ENCODE measurements at regions not wholly inside any gene's neighbourhood (a gene's known extent, or its start where the extent isn't known, plus 50 kb on each side); places are given as distances from the start of the nearest gene placed in this dataset.
"Not testable (repeated sequence)": the region's sequence is repeated elsewhere in the genome, so short reads cannot be mapped to it uniquely, and the experiment has no call there.

DNA sequence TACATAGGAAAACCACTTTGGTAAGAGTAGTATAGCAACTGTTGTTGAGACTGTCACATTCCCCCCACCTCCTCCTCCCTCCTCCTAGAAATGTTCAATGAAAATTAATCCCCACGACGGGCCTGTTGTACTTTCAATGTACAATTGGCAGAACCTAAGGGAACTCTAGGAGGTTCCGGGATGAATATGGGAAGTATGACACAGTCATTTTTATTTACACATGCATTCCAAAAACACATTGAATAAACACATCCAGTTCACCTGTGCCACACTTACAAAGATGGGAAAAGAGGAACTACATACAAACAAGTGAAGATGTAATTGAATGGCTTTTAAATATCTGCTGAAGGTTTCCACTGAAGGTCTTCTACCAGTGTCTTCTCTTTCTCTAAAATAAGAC is 144.4 kb upstream of the NBPF11 start:
- no peak overlapping the region for H3K4me3 ChIP-seq (ENCODE audit: low read depth, low read length)
- DNase-seq (ENCODE audit: low read depth) = no peak
- TF ChIP-seq, protein P1, sequence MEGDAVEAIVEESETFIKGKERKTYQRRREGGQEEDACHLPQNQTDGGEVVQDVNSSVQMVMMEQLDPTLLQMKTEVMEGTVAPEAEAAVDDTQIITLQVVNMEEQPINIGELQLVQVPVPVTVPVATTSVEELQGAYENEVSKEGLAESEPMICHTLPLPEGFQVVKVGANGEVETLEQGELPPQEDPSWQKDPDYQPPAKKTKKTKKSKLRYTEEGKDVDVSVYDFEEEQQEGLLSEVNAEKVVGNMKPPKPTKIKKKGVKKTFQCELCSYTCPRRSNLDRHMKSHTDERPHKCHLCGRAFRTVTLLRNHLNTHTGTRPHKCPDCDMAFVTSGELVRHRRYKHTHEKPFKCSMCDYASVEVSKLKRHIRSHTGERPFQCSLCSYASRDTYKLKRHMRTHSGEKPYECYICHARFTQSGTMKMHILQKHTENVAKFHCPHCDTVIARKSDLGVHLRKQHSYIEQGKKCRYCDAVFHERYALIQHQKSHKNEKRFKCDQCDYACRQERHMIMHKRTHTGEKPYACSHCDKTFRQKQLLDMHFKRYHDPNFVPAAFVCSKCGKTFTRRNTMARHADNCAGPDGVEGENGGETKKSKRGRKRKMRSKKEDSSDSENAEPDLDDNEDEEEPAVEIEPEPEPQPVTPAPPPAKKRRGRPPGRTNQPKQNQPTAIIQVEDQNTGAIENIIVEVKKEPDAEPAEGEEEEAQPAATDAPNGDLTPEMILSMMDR (IDR thresholded peaks at IDR 0.05; ENCODE audit: insufficient read depth, low read length) = no peak

DNA sequence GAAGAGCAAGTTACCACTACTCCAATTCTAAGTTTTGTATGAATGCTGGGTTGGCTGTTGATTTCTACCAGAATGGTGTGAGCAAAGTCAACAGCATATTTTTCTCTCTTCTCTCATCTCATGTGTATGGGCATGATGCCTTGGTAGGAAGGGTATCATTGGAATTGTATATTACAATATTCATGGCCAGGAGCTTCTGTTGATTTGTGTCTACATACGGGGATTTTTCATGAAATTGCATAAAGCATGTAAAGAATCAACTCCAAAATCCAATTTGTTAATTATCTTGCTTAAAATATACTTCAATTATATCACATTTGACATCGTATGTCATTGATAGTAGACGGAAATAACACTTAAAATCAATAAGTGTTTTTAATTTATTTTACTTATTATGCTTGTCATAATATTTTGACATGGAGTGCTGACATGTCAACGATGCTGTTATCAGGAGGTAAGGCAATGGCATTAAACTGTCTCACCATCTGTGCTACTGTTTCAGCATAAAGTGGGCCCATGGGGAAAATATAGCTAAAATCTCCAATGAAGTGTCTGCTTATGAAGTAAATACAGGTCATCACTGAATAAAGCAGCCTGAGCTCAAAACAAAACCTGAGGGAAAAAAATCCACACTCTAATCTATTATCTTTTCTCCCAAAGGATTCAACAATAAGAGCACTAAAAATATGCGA is 142.2 kb upstream of the NBPF11 start:
- H3K4me3 ChIP-seq (ENCODE audit: low read depth, low read length) = no peak overlapping the region
- no peak for DNase-seq (ENCODE audit: low read depth)
- TF ChIP-seq, protein P1 (IDR thresholded peaks at IDR 0.05; ENCODE audit: insufficient read depth, low read length) = no peak

DNA sequence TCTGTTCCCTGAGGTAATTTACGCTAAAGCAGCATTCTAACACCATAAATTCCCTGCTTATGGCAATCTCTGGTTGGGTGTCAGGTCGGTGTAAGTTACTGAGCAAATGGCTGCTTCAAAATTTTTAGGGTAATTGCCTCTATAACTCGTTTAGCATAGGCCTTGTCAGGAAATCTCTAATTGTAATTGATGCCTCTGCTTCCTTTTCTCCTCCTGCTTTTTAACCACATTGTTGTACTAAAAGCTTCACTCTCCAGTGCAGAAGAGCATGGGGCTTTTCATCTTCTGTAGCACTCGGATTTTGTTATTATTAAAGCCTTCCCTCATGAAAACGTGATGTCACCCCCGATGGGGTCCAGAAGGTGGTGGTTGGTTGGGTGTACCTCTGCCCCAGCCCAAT is 141.6 kb upstream of the NBPF11 start:
- no peak for DNase-seq (ENCODE audit: low read depth)
- TF ChIP-seq, protein P1 (IDR thresholded peaks at IDR 0.05; ENCODE audit: insufficient read depth, low read length) = no peak
- no peak overlapping the region for H3K4me3 ChIP-seq (ENCODE audit: low read depth, low read length)

DNA sequence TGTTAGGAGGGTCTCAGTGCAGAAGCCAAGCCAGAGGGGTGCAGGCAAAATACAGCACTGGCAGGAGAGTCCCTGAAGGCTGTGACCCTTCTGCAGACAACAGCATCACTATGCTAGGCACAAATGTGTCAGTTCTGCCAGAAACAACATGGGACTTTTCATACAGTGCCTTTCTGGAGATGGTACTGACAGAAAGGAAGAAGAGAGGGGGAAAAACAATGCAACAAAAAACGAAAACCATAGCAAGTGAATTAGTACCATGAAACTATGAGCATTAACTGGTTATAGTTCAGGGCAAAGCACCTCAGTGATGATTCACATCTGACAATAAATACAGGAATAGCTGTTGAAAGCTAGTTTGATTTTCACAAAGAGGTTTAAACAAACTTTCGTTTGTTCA is 140.8 kb upstream of the NBPF11 start:
- DNase-seq (ENCODE audit: low read depth) = no peak
- no peak overlapping the region for H3K4me3 ChIP-seq (ENCODE audit: low read depth, low read length)
- TF ChIP-seq, protein P1 (IDR thresholded peaks at IDR 0.05; ENCODE audit: insufficient read depth, low read length) = no peak

DNA sequence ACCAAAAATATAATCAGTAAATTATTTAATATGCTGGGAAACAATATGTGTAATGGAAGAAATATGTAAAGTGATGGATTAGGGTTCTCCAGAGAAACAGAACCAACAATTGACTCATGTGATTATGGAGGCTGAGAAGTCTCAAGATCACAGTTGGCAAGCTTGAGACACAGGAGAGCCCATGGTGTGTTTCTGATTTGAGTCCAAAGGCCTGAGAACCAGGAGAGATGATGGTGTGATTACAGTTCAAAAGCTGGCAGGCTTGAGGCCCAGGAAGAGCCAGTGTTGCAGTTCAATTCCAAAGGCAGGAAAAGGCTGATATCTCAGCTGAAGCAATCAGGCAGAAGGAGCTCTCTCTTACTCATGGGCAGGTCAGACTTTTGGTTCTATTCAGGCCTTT is 138.8 kb upstream of the NBPF11 start:
- TF ChIP-seq, protein P1 (IDR thresholded peaks at IDR 0.05; ENCODE audit: insufficient read depth, low read length) = no peak
- no peak overlapping the region for H3K4me3 ChIP-seq (ENCODE audit: low read depth, low read length)
- DNase-seq (ENCODE audit: low read depth) = peak; percentile 80

DNA sequence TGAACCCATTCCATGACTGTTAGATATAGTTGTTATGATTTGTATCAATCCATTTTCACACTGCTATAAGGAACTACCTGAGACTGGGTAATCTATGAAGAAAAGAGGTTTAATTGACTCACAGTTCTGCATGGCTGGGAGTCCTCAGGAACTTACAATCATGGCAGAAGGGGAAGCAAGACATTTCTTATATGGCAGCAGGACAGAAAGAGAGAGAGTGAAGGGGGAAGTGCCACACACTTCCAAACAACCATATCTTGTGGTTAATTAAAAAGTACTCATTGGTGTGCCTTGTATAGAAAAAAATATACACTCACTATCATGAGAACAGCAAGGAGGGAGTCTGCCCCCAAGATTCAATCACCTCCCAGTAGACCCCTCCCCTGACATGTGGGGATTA is 137.6 kb upstream of the NBPF11 start:
- TF ChIP-seq, protein P1 (IDR thresholded peaks at IDR 0.05; ENCODE audit: insufficient read depth, low read length) = no peak
- no peak overlapping the region for H3K4me3 ChIP-seq (ENCODE audit: low read depth, low read length)
- no peak for DNase-seq (ENCODE audit: low read depth)

DNA sequence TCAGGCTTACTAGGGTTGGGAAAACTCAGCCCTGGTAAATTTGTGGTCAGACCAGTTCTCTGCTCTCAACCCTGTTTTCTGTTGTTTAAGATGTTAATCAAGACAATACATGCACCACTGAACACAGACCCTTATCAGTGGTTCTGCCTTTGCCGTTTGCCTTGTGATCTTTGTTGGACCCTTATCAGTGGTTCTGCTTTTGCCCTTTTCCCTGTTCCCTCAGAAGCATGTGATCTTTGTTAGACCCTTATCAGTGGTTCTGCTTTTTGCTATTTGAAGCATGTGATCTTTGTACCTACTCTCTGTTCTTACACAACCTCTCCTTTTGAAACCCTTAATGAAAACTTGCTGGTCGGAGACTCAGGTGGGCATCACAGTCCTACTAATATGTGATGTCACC is 133.9 kb upstream of the NBPF11 start:
- not testable (repeated sequence) for DNase-seq (ENCODE audit: low read depth); H3K4me3 ChIP-seq (ENCODE audit: low read depth, low read length)

DNA sequence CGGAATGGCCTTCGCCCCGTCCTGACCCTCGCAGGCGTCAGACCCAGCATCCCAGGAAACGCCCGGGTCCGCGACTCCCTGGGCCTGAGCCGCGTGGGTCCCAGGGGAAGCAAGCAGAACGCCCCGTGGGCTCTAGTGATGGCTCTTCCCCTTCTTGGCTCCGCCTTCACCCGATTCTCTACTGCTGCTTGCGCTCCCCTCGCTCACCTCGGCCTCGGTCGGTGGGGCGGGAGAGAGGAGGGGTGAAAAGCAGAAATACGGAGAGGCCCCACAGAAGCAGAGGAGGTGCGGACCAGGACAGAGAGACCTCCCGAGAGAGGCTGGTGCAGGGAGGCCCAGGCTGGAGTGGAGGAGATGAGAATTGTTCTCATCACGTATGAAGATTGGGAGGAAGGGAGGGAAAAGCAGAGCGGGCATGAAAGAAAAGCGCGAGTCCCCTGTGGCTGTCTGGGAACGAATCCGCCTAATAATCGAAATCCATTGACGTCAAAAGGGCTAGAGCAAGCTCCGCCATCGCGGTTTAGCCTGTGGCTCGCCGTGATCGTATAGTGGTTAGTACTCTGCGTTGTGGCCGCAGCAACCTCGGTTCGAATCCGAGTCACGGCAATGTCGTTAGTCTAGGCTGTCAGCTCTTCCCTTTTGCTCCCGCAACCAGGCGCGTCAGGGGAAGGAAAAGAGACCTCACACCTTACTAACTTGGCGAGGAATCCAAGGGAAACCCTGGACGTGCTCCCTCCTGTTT is 128.9 kb upstream of the NBPF11 start:
- DNase-seq (ENCODE audit: low read depth) = not testable (repeated sequence)
- peak overlapping the region; percentile 61 for H3K4me3 ChIP-seq (ENCODE audit: low read depth, low read length)

DNA sequence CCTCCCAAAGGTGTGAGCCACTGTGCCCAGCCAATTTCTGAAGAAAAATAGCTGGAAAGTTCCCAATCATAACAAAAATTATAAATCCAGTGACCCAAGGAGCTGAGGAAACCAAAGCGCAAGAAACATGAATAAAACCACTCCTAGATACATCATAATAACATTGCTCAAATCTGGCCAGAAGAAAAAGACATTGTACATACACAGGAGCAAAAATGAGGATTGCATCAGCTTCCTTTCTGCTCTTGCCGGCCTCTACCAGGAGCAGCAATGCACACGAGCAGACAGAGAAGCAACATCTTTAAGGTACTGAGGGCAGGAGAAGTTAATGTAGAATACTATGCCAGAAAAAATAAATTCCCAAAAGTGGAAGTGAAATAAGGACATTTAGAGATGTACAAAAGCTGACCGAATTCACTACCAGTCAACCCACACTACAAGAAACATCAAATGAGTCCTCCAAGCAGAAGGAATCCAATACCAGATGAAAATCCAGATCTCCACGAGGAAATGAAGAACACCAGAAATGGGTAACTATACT is 127.0 kb upstream of the NBPF11 start:
- H3K4me3 ChIP-seq (ENCODE audit: low read depth, low read length) = not testable (repeated sequence)
- peak; percentile 32 for DNase-seq (ENCODE audit: low read depth)

DNA sequence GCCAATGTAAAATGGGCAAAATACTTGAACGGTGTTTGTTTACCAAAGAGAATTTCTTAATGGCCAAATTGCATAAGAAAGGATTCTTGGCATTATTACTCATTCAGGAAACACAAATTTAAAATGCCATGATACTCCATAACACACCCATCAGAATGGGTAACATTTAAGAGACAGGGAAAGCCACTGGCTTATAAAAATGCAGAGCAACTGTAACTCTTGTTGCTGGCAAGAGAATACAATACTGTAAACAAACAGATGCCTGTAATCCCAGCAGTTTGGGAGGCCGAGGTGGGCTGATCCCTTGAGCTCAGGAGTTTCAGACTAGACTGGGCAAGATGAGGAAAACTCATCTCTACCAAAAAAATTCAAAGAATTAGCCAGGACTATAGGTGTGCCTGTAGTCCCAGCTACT is 125.8 kb upstream of the NBPF11 start:
- peak; percentile 35 for DNase-seq (ENCODE audit: low read depth)
- H3K4me3 ChIP-seq (ENCODE audit: low read depth, low read length) = not testable (repeated sequence)

DNA sequence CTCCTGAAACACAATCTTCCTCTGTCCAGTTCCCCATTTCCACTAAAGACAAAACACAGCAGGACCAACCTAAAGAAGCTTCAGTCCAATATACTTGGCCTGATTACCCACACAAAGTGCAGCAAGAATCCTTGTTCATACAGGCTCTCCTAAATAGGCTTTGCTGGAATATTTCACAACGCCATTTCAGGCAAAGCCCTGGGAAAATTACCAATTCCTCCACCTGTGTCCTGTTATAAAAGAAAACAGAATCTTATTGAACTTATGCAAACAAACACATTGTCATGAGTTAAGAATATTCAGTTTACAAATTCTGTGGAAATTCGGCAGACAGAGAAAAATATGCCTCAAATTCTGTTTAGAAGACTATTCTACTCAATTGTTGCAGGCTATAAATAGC is 115.0 kb upstream of the NBPF11 start:
- not testable (repeated sequence) for DNase-seq (ENCODE audit: low read depth); H3K4me3 ChIP-seq (ENCODE audit: low read depth, low read length)
